ENCODE measurements at regions not wholly inside any gene's neighbourhood (a gene's known extent, or its start where the extent isn't known, plus 50 kb on each side); places are given as distances from the start of the nearest gene placed in this dataset.

- TF ChIP-seq CTCF (IDR thresholded peaks at IDR 0.05): no peak
- TF ChIP-seq POLR2AphosphoS5 (IDR thresholded peaks at IDR 0.05; ENCODE audit: insufficient read depth in 1 of 2, low read depth in 1 of 2): no peak
- no peak for TF ChIP-seq POLR2A (IDR thresholded peaks at IDR 0.05)
These were observed 104.0 kb downstream of the TFAP2A start for GRCh38 chr6:10310826-10311225.

All from vagina (tissue), 2 donors.